Panc1 (cell line): ENCODE measurements at regions not wholly inside any gene's neighbourhood (a gene's known extent, or its start where the extent isn't known, plus 50 kb on each side); places are given as distances from the start of the nearest gene placed in this dataset.

Source experiments
- ATAC-seq: fragments of 200-7000 bp; cut with Tn5 transposase; 2 replicates; pipeline ENCODE4 v1.9.1; 2020; ENCODE audit warnings: mild to moderate bottlenecking, moderate library complexity
- BruUV-seq: library from RNA; stranded (reverse); fragments of 400-500 nt; replicated peaks from 2 replicates; lab custom pipeline; 2021; lab: Mats Ljungman, UMichigan
- CTCF ChIA-PET: fragments of 300-600 bp; sonication (Branson Sonifier 250); formaldehyde crosslinking; loops from one replicate; lab custom pipeline; 2022; ENCODE audit warnings: antibody characterized with exemption; lab: Charles Lee
- POLR2A ChIA-PET: fragments of 300-600 bp; sonication (Branson Sonifier 250); formaldehyde crosslinking; loops from one replicate; lab custom pipeline; 2022; ENCODE audit warnings: antibody characterized with exemption; lab: Charles Lee
- DNase-seq: peaks from one replicate; pipeline ENCODE4 v3.0.0-alpha.2; 2010; ENCODE audit warnings: low read depth, low spot score
- H3K27ac ChIP-seq: 2 replicates; pipeline ENCODE4 v1.5.1; 2011; ENCODE audit warnings: mild to moderate bottlenecking, low read length, inconsistent platforms
- H3K27me3 ChIP-seq: fragments of 200-500 bp; sonication (Bioruptor generic); 2 replicates; pipeline ENCODE4 v1.6.0; 2014; ENCODE audit warnings: low read length, inconsistent platforms; ENCODE audit not compliant: control insufficient read depth, insufficient read depth
- H3K36me3 ChIP-seq: fragments of 200-500 bp; sonication (Bioruptor generic); 2 replicates; pipeline ENCODE4 v1.5.1; 2014; ENCODE audit warnings: inconsistent platforms, mild to moderate bottlenecking, low read length, moderate library complexity; ENCODE audit not compliant: control insufficient read depth, insufficient read depth
- H3K4me1 ChIP-seq: 2 replicates; pipeline ENCODE4 v1.5.1; 2011; ENCODE audit warnings: inconsistent platforms, mild to moderate bottlenecking, low read length, moderate library complexity; ENCODE audit not compliant: control insufficient read depth, insufficient read depth
- H3K4me3 ChIP-seq, 2 experiments: 2 replicates each; pipeline ENCODE4 v1.5.1; 2011 to 2012; ENCODE audit warnings: low read depth in 2 of 2, low read length in 2 of 2, mild to moderate bottlenecking in 2 of 2, inconsistent platforms in 1 of 2, moderate library complexity in 1 of 2
- H3K9me3 ChIP-seq: fragments of 200-500 bp; sonication (Bioruptor generic); 2 replicates; pipeline ENCODE4 v1.5.1; 2014; ENCODE audit warnings: low read depth, mild to moderate bottlenecking, inconsistent platforms, low read length, moderate library complexity; ENCODE audit not compliant: control insufficient read depth, insufficient read depth
- CTCF ChIP-seq: fragments of 450-650 bp; IDR thresholded peaks from 2 replicates; pipeline ENCODE4 v1.5.1; 2017; ENCODE audit warnings: mild to moderate bottlenecking
- POLR2AphosphoS5 ChIP-seq: IDR thresholded peaks from 2 replicates; pipeline ENCODE4 v1.6.1; 2012; ENCODE audit warnings: mild to moderate bottlenecking, low read depth, low read length, moderate library complexity
- REST ChIP-seq, 2 experiments: IDR thresholded peaks; 2 replicates each; pipeline ENCODE4 v1.6.1; 2011 to 2012; ENCODE audit warnings: low read depth in 2 of 2, control low read depth in 1 of 2, low read length in 1 of 2, mild to moderate bottlenecking in 1 of 2, moderate library complexity in 1 of 2; ENCODE audit not compliant: insufficient read depth in 1 of 2
- SIN3A ChIP-seq: IDR thresholded peaks from 2 replicates; pipeline ENCODE4 v1.6.1; 2012; ENCODE audit warnings: low read depth, mild to moderate bottlenecking, low read length, moderate library complexity, borderline replicate concordance; ENCODE audit not compliant: insufficient read depth
- TCF7L2 ChIP-seq: IDR thresholded peaks from 2 replicates; pipeline ENCODE4 v1.6.1; 2011; ENCODE audit warnings: mild to moderate bottlenecking, low read depth, low read length, inconsistent platforms
- in situ Hi-C: cut with HindIII; loops from 2 replicates; pipeline ENCODE4 v1.10.0; 2016; ENCODE audit warnings: low sequenced_read_pairs, low pct_unique_long_range_greater_than_20kb
- intact Hi-C: fragments of 100-400 bp; cut with micrococcal nuclease; formaldehyde crosslinking; loops from one replicate; pipeline ENCODE4 v1.10.0; 2022; ENCODE audit not compliant: unreplicated experiment

DNA sequence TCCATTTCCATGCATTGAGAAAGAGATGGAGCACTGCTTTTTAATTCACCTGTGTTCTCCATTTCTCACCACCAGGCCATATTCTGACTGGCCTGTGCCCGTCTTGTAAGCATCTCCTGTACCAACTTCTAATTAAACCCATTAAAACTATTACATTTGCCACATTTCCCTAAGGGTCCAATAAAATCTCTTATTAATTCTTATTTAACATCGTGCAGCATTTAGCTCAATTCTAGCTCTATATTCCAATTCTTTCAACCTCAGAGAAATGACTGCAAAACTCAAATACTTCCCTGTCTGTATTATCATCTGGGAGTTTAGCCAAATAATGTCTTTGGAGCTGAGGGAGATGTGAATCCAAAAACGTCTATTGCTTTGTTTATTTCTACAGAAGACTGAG is 495.4 kb upstream of the TMEM132C start:
- no peak for DNase-seq
- Histone ChIP-seq H3K9me3 (no peaks in the 10 kb centered on the region), H3K27ac (no peak overlapping the region), H3K36me3 (no peaks in the 10 kb centered on the region), H3K4me1 (no peaks in the 10 kb centered on the region), H3K4me3 (no peak overlapping the region), H3K27me3 (no peaks in the 10 kb centered on the region)
- no peak for ATAC-seq
- CTCF ChIA-PET = no interaction called here
- TF ChIP-seq SIN3A (no peak), REST (IDR thresholded peaks at IDR 0.05; ENCODE audit: insufficient read depth in 1 of 2, low read depth in 2 of 2, low read length in 1 of 2) (no peak), CTCF (no peak), TCF7L2 (no peak), POLR2AphosphoS5 (no peak)
- BruUV-seq = no TSS peak
- intact Hi-C loops (no loop called here), in situ Hi-C loops (no loop called here)
- POLR2A ChIA-PET = no interaction called here

- Histone ChIP-seq H3K27me3 (no peaks in the 10 kb centered on the region), H3K4me1 (no peaks in the 10 kb centered on the region), H3K27ac (no peak overlapping the region), H3K9me3 (no peaks in the 10 kb centered on the region), H3K36me3 (no peaks in the 10 kb centered on the region), H3K4me3 (no peak overlapping the region)
- ChIA-PET POLR2A (no interaction called here), CTCF (no interaction called here)
- ATAC-seq (no peak), DNase-seq (no peak)
- in situ Hi-C loops (no loop called here), intact Hi-C loops (no loop called here)
- TF ChIP-seq TCF7L2 (no peak), CTCF (peak; percentile 23; the same call in 1 of the 2 replicates), REST (IDR thresholded peaks at IDR 0.05; ENCODE audit: insufficient read depth in 1 of 2, low read depth in 2 of 2, low read length in 1 of 2) (no peak)
- BruUV-seq = no TSS peak
Observed at GRCh38 chr12:127773520-127773919, 493.4 kb upstream of the TMEM132C start.
